Thyroid gland (tissue), 4 donors: ENCODE measurements at regions not wholly inside any gene's neighbourhood (a gene's known extent, or its start where the extent isn't known, plus 50 kb on each side); places are given as distances from the start of the nearest gene placed in this dataset.

Source experiments
- POLR2A ChIP-seq, 2 donors: fragments of 450-650 bp; IDR thresholded peaks; one replicate each; pipeline ENCODE4 v1.6.1; 2017; ENCODE audit warnings: antibody characterized with exemption in 2 of 2, mild to moderate bottlenecking in 2 of 2, moderate library complexity in 1 of 2
- TF ChIP-seq, protein P1 (sequence below), 6 experiments: fragments of 200-600 bp in 3 of 6; fragments of 450-650 bp in 3 of 6; sonication (generic) in 3 of 6; IDR thresholded peaks; one replicate each; pipeline ENCODE4 v1.5.1; 2016 to 2019; ENCODE audit warnings: antibody characterized with exemption in 6 of 6, mild to moderate bottlenecking in 2 of 6, inconsistent platforms in 1 of 6, moderate library complexity in 1 of 6

- TF ChIP-seq, protein P1, sequence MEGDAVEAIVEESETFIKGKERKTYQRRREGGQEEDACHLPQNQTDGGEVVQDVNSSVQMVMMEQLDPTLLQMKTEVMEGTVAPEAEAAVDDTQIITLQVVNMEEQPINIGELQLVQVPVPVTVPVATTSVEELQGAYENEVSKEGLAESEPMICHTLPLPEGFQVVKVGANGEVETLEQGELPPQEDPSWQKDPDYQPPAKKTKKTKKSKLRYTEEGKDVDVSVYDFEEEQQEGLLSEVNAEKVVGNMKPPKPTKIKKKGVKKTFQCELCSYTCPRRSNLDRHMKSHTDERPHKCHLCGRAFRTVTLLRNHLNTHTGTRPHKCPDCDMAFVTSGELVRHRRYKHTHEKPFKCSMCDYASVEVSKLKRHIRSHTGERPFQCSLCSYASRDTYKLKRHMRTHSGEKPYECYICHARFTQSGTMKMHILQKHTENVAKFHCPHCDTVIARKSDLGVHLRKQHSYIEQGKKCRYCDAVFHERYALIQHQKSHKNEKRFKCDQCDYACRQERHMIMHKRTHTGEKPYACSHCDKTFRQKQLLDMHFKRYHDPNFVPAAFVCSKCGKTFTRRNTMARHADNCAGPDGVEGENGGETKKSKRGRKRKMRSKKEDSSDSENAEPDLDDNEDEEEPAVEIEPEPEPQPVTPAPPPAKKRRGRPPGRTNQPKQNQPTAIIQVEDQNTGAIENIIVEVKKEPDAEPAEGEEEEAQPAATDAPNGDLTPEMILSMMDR (IDR thresholded peaks at IDR 0.05), result no peak
- TF ChIP-seq POLR2A (IDR thresholded peaks at IDR 0.05), result no peak
These were observed 618.3 kb upstream of the AGTR1 start for GRCh38 chr3:148079370-148079769.
